ENCODE measurements at regions not wholly inside any gene's neighbourhood (a gene's known extent, or its start where the extent isn't known, plus 50 kb on each side); places are given as distances from the start of the nearest gene placed in this dataset.

GRCh38 chr10:123942114-123942861, 50.7 kb upstream of the CPXM2 start:
- Mint-ChIP-seq H3K4me3 (no peak overlapping the region), H3K4me1 (peaks cover 10% of the 10 kb centered on the region), H3K36me3 (ENCODE audit: low read depth) (no peaks in the 10 kb centered on the region), H3K27ac (no peak overlapping the region), H3K27me3 (ENCODE audit: low read depth, poor library complexity) (peaks cover 7% of the 10 kb centered on the region), H3K9me3 (peaks cover 8% of the 10 kb centered on the region)
- DNase-seq, result no peak
- TF ChIP-seq, protein P1, sequence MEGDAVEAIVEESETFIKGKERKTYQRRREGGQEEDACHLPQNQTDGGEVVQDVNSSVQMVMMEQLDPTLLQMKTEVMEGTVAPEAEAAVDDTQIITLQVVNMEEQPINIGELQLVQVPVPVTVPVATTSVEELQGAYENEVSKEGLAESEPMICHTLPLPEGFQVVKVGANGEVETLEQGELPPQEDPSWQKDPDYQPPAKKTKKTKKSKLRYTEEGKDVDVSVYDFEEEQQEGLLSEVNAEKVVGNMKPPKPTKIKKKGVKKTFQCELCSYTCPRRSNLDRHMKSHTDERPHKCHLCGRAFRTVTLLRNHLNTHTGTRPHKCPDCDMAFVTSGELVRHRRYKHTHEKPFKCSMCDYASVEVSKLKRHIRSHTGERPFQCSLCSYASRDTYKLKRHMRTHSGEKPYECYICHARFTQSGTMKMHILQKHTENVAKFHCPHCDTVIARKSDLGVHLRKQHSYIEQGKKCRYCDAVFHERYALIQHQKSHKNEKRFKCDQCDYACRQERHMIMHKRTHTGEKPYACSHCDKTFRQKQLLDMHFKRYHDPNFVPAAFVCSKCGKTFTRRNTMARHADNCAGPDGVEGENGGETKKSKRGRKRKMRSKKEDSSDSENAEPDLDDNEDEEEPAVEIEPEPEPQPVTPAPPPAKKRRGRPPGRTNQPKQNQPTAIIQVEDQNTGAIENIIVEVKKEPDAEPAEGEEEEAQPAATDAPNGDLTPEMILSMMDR (IDR thresholded peaks at IDR 0.05), result no peak

Measured in nephron progenitor cell (in vitro differentiated cells).